Astrocyte (in vitro differentiated cells and primary cell): ENCODE measurements at regions not wholly inside any gene's neighbourhood (a gene's known extent, or its start where the extent isn't known, plus 50 kb on each side); places are given as distances from the start of the nearest gene placed in this dataset.

ENCODE experiments used
- DNase-seq: peaks from one replicate; pipeline ENCODE4 v3.0.0-alpha.2; 2010; ENCODE audit warnings: low read depth
- FAIRE-seq: peaks from 2 replicates; lab custom pipeline; 2011; peaks lifted over from hg19 to GRCh38; lab: Jason Lieb, UNC
- H2AFZ ChIP-seq: 2 replicates; pipeline ENCODE4 v1.6.0; 2012; ENCODE audit warnings: low read depth, low read length, inconsistent platforms
- H3K27ac ChIP-seq: 2 replicates; pipeline ENCODE4 v1.5.1; 2011; ENCODE audit warnings: low read depth, low read length, inconsistent platforms
- H3K27me3 ChIP-seq: 2 replicates; pipeline ENCODE4 v1.6.0; 2011; ENCODE audit warnings: low read length, inconsistent platforms; ENCODE audit not compliant: insufficient read depth
- H3K36me3 ChIP-seq: 2 replicates; pipeline ENCODE4 v1.5.1; 2011; ENCODE audit warnings: low read length, inconsistent platforms; ENCODE audit not compliant: insufficient read depth
- H3K4me1 ChIP-seq: 2 replicates; pipeline ENCODE4 v1.5.1; 2011; ENCODE audit warnings: low read length, inconsistent platforms; ENCODE audit not compliant: insufficient read depth
- H3K4me2 ChIP-seq: 2 replicates; pipeline ENCODE4 v1.6.0; 2012; ENCODE audit warnings: low read length, inconsistent platforms
- H3K4me3 ChIP-seq: 2 replicates; pipeline ENCODE4 v1.5.1; 2011; ENCODE audit warnings: low read depth, mild to moderate bottlenecking, low read length, inconsistent platforms; ENCODE audit not compliant: insufficient read depth
- H3K79me2 ChIP-seq: 2 replicates; pipeline ENCODE4 v1.6.0; 2012; ENCODE audit warnings: mild to moderate bottlenecking, low read length, inconsistent platforms; ENCODE audit not compliant: insufficient read depth
- H3K9ac ChIP-seq: 2 replicates; pipeline ENCODE4 v1.6.0; 2012; ENCODE audit warnings: mild to moderate bottlenecking, low read length, inconsistent platforms
- H3K9me3 ChIP-seq: 2 replicates; pipeline ENCODE4 v1.5.1; 2012; ENCODE audit warnings: low read depth, mild to moderate bottlenecking, low read length, inconsistent platforms; ENCODE audit not compliant: insufficient read depth
- H4K20me1 ChIP-seq: 2 replicates; pipeline ENCODE4 v1.6.0; 2012; ENCODE audit warnings: low read length, inconsistent platforms; ENCODE audit not compliant: insufficient read depth
- H3K27ac Mint-ChIP-seq: one replicate; pipeline ENCODE4 v1.8.0; 2021; ENCODE audit warnings: mild to moderate bottlenecking, mixed read lengths; ENCODE audit not compliant: unreplicated experiment
- H3K27me3 Mint-ChIP-seq: one replicate; pipeline ENCODE4 v1.8.0; 2021; ENCODE audit warnings: low read depth, mixed read lengths; ENCODE audit not compliant: unreplicated experiment
- H3K36me3 Mint-ChIP-seq: one replicate; pipeline ENCODE4 v1.8.0; 2021; ENCODE audit warnings: low read depth, mixed read lengths; ENCODE audit not compliant: unreplicated experiment
- H3K4me1 Mint-ChIP-seq: one replicate; pipeline ENCODE4 v1.8.0; 2021; ENCODE audit warnings: low read depth, mixed read lengths; ENCODE audit not compliant: unreplicated experiment
- H3K4me3 Mint-ChIP-seq: one replicate; pipeline ENCODE4 v1.8.0; 2021; ENCODE audit warnings: mild to moderate bottlenecking, moderate library complexity, mixed read lengths; ENCODE audit not compliant: unreplicated experiment
- H3K9me3 Mint-ChIP-seq: one replicate; pipeline ENCODE4 v1.8.0; 2021; ENCODE audit warnings: mild to moderate bottlenecking, mixed read lengths; ENCODE audit not compliant: unreplicated experiment
- EZH2 ChIP-seq: IDR thresholded peaks from 2 replicates; pipeline ENCODE4 v1.6.1; 2012; ENCODE audit warnings: mild to moderate bottlenecking, low read length, inconsistent platforms; ENCODE audit not compliant: insufficient read depth
- TF ChIP-seq, protein P1 (sequence below): IDR thresholded peaks from 2 replicates; pipeline ENCODE4 v1.5.1; 2011; ENCODE audit warnings: low read depth, mild to moderate bottlenecking, inconsistent platforms, low read length, moderate library complexity; ENCODE audit not compliant: insufficient read depth

DNA sequence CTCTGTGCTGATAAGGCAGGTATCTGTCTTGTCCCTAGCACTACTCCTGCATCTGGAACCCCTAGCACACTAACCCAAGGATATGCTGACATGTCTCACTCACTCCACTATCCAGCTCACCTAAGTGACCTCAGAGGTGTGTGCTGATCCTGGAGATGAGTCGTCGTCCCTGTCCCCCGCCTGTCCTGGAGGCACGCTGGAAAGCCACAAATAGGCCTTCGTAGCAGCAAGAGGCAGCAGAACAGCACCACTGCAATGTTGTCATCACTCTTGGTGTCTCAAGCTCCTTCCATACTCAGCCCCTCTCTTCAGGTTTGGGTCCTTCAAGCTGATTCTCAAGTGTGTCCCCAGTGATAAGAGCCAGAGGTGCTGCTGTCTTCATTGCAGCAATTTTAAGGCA lies 73.0 kb upstream of the ITGA6 start:
- H3K27me3 ChIP-seq: no peaks in the 10 kb centered on the region
- peaks cover 7% of the 10 kb centered on the region for H3K27me3 Mint-ChIP-seq
- no peaks in the 10 kb centered on the region for H4K20me1 ChIP-seq
- no peak overlapping the region for H3K4me3 ChIP-seq
- no peak overlapping the region for H3K9ac ChIP-seq
- H3K9me3 Mint-ChIP-seq: no peaks in the 10 kb centered on the region
- H3K4me3 Mint-ChIP-seq: no peak overlapping the region
- H3K9me3 ChIP-seq: no peaks in the 10 kb centered on the region
- H3K4me2 ChIP-seq: no peak overlapping the region
- no peaks in the 10 kb centered on the region for H3K36me3 ChIP-seq
- H3K79me2 ChIP-seq: no peaks in the 10 kb centered on the region
- no peaks in the 10 kb centered on the region for H3K4me1 ChIP-seq
- H3K27ac Mint-ChIP-seq: no peak overlapping the region
- no peak overlapping the region for H2AFZ ChIP-seq
- H3K4me1 Mint-ChIP-seq: no peaks in the 10 kb centered on the region
- DNase-seq: no peak
- H3K27ac ChIP-seq: no peak overlapping the region
- no peak for FAIRE-seq
- H3K36me3 Mint-ChIP-seq: peaks cover 2% of the 10 kb centered on the region
- TF ChIP-seq, protein P1, sequence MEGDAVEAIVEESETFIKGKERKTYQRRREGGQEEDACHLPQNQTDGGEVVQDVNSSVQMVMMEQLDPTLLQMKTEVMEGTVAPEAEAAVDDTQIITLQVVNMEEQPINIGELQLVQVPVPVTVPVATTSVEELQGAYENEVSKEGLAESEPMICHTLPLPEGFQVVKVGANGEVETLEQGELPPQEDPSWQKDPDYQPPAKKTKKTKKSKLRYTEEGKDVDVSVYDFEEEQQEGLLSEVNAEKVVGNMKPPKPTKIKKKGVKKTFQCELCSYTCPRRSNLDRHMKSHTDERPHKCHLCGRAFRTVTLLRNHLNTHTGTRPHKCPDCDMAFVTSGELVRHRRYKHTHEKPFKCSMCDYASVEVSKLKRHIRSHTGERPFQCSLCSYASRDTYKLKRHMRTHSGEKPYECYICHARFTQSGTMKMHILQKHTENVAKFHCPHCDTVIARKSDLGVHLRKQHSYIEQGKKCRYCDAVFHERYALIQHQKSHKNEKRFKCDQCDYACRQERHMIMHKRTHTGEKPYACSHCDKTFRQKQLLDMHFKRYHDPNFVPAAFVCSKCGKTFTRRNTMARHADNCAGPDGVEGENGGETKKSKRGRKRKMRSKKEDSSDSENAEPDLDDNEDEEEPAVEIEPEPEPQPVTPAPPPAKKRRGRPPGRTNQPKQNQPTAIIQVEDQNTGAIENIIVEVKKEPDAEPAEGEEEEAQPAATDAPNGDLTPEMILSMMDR: no peak
- TF ChIP-seq EZH2: no peak

DNA sequence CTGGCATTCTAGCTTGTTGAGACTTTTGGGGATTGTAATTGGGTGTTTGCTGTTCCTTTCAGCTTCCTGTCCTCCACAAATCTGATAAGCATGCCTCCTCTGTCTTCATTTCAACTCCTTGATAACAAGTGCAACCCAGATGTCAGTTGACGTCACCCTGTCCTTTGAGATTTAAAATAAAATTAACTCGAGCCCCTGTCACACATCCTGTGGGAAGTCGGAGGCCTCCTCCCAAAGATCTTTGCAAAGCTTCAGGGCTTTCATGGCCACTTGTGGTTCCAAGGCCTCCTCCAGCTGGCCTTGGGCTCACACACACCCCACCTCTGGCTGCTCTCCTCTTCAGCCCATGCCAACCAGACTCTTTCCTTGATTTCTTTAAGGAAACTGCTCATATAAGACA lies 69.9 kb upstream of the ITGA6 start:
- no peak for FAIRE-seq
- H3K36me3 Mint-ChIP-seq: peaks cover 2% of the 10 kb centered on the region
- H3K27ac Mint-ChIP-seq: no peak overlapping the region
- TF ChIP-seq, protein P1: no peak
- no peak for TF ChIP-seq EZH2
- Histone ChIP-seq H4K20me1 (no peaks in the 10 kb centered on the region), H3K79me2 (no peaks in the 10 kb centered on the region), H2AFZ (no peak overlapping the region), H3K27ac (no peak overlapping the region), H3K4me3 (no peak overlapping the region), H3K4me2 (no peak overlapping the region), H3K36me3 (no peaks in the 10 kb centered on the region), H3K27me3 (no peaks in the 10 kb centered on the region), H3K4me1 (no peaks in the 10 kb centered on the region), H3K9me3 (no peaks in the 10 kb centered on the region), H3K9ac (no peak overlapping the region)
- DNase-seq: no peak
- no peaks in the 10 kb centered on the region for H3K4me1 Mint-ChIP-seq
- no peaks in the 10 kb centered on the region for H3K9me3 Mint-ChIP-seq
- no peak overlapping the region for H3K4me3 Mint-ChIP-seq
- peaks cover 3% of the 10 kb centered on the region for H3K27me3 Mint-ChIP-seq

DNA sequence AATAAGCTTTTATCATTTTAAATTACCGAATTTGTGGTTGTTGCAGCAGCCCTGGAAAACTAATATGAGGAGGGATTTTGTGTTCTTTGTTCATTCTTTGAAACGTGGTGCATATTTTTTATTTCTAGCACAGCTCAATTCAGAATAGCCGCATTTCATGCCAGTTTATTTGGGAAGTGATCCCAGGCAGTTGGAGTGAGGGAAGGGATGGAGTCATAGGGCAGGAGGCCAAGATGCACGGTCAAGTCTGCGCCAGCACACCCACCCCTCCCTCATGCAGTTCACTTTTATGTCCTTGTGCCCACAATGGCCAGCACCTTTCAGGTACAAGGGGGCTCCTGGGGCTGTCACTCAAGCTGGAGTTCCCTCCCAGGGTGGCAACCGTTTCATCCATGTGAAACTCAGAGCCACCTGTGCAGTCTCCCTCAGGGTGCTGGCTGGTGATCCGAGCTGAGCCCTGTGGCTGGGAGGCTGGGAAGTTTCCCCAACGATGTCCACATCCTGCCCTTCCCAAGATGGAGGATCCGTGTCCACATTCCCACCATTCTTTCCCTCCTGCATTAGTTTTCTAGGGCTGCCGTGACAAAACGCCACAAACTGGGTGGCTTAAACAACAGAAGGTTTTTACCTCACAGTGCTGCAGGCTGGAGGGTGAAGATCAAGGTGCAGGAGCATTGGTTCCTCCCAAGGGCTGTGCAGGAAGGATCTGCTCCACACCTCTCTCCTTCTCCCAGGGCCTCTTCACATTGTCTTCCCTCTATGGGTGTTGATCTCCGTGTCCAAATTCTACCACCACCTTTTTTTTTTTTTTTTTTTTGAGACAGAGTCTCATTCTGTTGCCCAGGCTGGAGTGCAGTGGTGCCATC lies 68.5 kb upstream of the ITGA6 start:
- Histone ChIP-seq H3K27ac (no peak overlapping the region), H3K4me3 (no peak overlapping the region), H3K9me3 (no peaks in the 10 kb centered on the region), H3K27me3 (no peaks in the 10 kb centered on the region), H3K4me1 (no peaks in the 10 kb centered on the region), H3K4me2 (no peak overlapping the region), H4K20me1 (no peaks in the 10 kb centered on the region), H2AFZ (no peak overlapping the region), H3K79me2 (no peaks in the 10 kb centered on the region), H3K36me3 (no peaks in the 10 kb centered on the region), H3K9ac (no peak overlapping the region)
- no peak overlapping the region for H3K27ac Mint-ChIP-seq
- H3K4me1 Mint-ChIP-seq: no peaks in the 10 kb centered on the region
- DNase-seq (no peak), FAIRE-seq (no peak)
- no peak for TF ChIP-seq EZH2
- TF ChIP-seq, protein P1: no peak
- no peaks in the 10 kb centered on the region for H3K36me3 Mint-ChIP-seq
- H3K27me3 Mint-ChIP-seq: peaks cover 3% of the 10 kb centered on the region
- H3K4me3 Mint-ChIP-seq: no peak overlapping the region
- H3K9me3 Mint-ChIP-seq: no peaks in the 10 kb centered on the region
